ENCODE measurements at regions not wholly inside any gene's neighbourhood (a gene's known extent, or its start where the extent isn't known, plus 50 kb on each side); places are given as distances from the start of the nearest gene placed in this dataset.

GRCh38 chr4:12884846-12885796 is 599.0 kb downstream of the RAB28 start:
- no peak for TF ChIP-seq PITX1 (CRISPR knock-in tag; IDR thresholded peaks at IDR 0.05)
- TF ChIP-seq ZNF138 (CRISPR knock-in tag; IDR thresholded peaks at IDR 0.05; ENCODE audit: low read depth), result no peak
- TF ChIP-seq, protein P1, sequence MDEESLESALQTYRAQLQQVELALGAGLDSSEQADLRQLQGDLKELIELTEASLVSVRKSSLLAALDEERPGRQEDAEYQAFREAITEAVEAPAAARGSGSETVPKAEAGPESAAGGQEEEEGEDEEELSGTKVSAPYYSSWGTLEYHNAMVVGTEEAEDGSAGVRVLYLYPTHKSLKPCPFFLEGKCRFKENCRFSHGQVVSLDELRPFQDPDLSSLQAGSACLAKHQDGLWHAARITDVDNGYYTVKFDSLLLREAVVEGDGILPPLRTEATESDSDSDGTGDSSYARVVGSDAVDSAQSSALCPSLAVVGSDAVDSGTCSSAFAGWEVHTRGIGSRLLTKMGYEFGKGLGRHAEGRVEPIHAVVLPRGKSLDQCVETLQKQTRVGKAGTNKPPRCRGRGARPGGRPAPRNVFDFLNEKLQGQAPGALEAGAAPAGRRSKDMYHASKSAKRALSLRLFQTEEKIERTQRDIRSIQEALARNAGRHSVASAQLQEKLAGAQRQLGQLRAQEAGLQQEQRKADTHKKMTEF (CRISPR knock-in tag; IDR thresholded peaks at IDR 0.05), result no peak
- TF ChIP-seq POLR2AphosphoS5 (IDR thresholded peaks at IDR 0.05; ENCODE audit: low read depth, low read length), result no peak
- TF ChIP-seq, protein P2, sequence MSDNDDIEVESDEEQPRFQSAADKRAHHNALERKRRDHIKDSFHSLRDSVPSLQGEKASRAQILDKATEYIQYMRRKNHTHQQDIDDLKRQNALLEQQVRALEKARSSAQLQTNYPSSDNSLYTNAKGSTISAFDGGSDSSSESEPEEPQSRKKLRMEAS (IDR thresholded peaks at IDR 0.05), result no peak
- no peak for TF ChIP-seq POLR2A (IDR thresholded peaks at IDR 0.05; ENCODE audit: insufficient read depth in 1 of 2, low read depth in 2 of 2, low read length in 2 of 2)
- no peak for TF ChIP-seq GTF2F1 (IDR thresholded peaks at IDR 0.05; ENCODE audit: low read length)
- TF ChIP-seq BRCA1 (CRISPR knock-in tag; IDR thresholded peaks at IDR 0.05), result no peak
- TF ChIP-seq, protein P3, sequence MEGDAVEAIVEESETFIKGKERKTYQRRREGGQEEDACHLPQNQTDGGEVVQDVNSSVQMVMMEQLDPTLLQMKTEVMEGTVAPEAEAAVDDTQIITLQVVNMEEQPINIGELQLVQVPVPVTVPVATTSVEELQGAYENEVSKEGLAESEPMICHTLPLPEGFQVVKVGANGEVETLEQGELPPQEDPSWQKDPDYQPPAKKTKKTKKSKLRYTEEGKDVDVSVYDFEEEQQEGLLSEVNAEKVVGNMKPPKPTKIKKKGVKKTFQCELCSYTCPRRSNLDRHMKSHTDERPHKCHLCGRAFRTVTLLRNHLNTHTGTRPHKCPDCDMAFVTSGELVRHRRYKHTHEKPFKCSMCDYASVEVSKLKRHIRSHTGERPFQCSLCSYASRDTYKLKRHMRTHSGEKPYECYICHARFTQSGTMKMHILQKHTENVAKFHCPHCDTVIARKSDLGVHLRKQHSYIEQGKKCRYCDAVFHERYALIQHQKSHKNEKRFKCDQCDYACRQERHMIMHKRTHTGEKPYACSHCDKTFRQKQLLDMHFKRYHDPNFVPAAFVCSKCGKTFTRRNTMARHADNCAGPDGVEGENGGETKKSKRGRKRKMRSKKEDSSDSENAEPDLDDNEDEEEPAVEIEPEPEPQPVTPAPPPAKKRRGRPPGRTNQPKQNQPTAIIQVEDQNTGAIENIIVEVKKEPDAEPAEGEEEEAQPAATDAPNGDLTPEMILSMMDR (CRISPR knock-in tag; IDR thresholded peaks at IDR 0.05), result no peak
- TF ChIP-seq, protein P4, sequence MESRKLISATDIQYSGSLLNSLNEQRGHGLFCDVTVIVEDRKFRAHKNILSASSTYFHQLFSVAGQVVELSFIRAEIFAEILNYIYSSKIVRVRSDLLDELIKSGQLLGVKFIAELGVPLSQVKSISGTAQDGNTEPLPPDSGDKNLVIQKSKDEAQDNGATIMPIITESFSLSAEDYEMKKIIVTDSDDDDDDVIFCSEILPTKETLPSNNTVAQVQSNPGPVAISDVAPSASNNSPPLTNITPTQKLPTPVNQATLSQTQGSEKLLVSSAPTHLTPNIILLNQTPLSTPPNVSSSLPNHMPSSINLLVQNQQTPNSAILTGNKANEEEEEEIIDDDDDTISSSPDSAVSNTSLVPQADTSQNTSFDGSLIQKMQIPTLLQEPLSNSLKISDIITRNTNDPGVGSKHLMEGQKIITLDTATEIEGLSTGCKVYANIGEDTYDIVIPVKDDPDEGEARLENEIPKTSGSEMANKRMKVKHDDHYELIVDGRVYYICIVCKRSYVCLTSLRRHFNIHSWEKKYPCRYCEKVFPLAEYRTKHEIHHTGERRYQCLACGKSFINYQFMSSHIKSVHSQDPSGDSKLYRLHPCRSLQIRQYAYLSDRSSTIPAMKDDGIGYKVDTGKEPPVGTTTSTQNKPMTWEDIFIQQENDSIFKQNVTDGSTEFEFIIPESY (CRISPR knock-in tag; IDR thresholded peaks at IDR 0.05), result no peak
- no peak for TF ChIP-seq ARNT (IDR thresholded peaks at IDR 0.05)
- no peak for TF ChIP-seq MXI1 (IDR thresholded peaks at IDR 0.05; ENCODE audit: borderline replicate concordance, low read depth, low read length)

All from HepG2 (cell line).